HG03432 (cell line): ENCODE measurements at regions not wholly inside any gene's neighbourhood (a gene's known extent, or its start where the extent isn't known, plus 50 kb on each side); places are given as distances from the start of the nearest gene placed in this dataset.
"Not testable (repeated sequence)": the region's sequence is repeated elsewhere in the genome, so short reads cannot be mapped to it uniquely, and the experiment has no call there.

Experiments used
- ATAC-seq: cut with Tn5 transposase; IDR thresholded peaks from one replicate; pipeline ENCODE4 v1.9.1; 2021; ENCODE audit warnings: mild to moderate bottlenecking, moderate library complexity; ENCODE audit not compliant: unreplicated experiment

GRCh38 chr5:108532129-108532445 is 150.2 kb upstream of the FBXL17 start:
- ATAC-seq = not testable (repeated sequence)

GRCh38 chr5:108531367-108532128 is 149.7 kb upstream of the FBXL17 start:
- no peak for ATAC-seq

- no peak for ATAC-seq
These were observed 148.8 kb upstream of the FBXL17 start for GRCh38 chr5:108530706-108531105.

- no peak for ATAC-seq
These were observed 147.5 kb upstream of the FBXL17 start for GRCh38 chr5:108529381-108529780.

- no peak for ATAC-seq
These were observed 146.8 kb upstream of the FBXL17 start for GRCh38 chr5:108528655-108529054.

GRCh38 chr5:108524564-108524963 is 142.7 kb upstream of the FBXL17 start:
- ATAC-seq = no peak

GRCh38 chr5:108523360-108523759 is 141.5 kb upstream of the FBXL17 start:
- no peak for ATAC-seq

- ATAC-seq = peak; percentile 60
These were observed 140.1 kb upstream of the FBXL17 start for GRCh38 chr5:108521841-108522506.

GRCh38 chr5:108521011-108521700 is 139.3 kb upstream of the FBXL17 start:
- ATAC-seq = peak; percentile 89

- ATAC-seq = no peak
These were observed 134.9 kb upstream of the FBXL17 start for GRCh38 chr5:108516785-108517184.

- ATAC-seq = no peak
These were observed 133.7 kb upstream of the FBXL17 start for GRCh38 chr5:108515517-108516105.

GRCh38 chr5:108508979-108509378 is 127.1 kb upstream of the FBXL17 start:
- no peak for ATAC-seq

- ATAC-seq = no peak
These were observed 125.7 kb upstream of the FBXL17 start for GRCh38 chr5:108507631-108508030.

GRCh38 chr5:108505608-108506007 is 123.7 kb upstream of the FBXL17 start:
- ATAC-seq = no peak

GRCh38 chr5:108504974-108505373 is 123.1 kb upstream of the FBXL17 start:
- no peak for ATAC-seq

- no peak for ATAC-seq
These were observed 122.1 kb upstream of the FBXL17 start for GRCh38 chr5:108503986-108504385.

GRCh38 chr5:108495615-108496014 is 113.7 kb upstream of the FBXL17 start:
- ATAC-seq = not testable (repeated sequence)

GRCh38 chr5:108487951-108488350 is 106.1 kb upstream of the FBXL17 start:
- ATAC-seq = no peak

- no peak for ATAC-seq
These were observed 102.1 kb upstream of the FBXL17 start for GRCh38 chr5:108484035-108484434.

- peak; percentile 60 for ATAC-seq
These were observed 99.5 kb upstream of the FBXL17 start for GRCh38 chr5:108481355-108481931.

GRCh38 chr5:108472237-108472636 is 90.3 kb upstream of the FBXL17 start:
- ATAC-seq = no peak
